Prostate gland (tissue), 2 donors: ENCODE measurements at regions not wholly inside any gene's neighbourhood (a gene's known extent, or its start where the extent isn't known, plus 50 kb on each side); places are given as distances from the start of the nearest gene placed in this dataset.
"Not testable (repeated sequence)": the region's sequence is repeated elsewhere in the genome, so short reads cannot be mapped to it uniquely, and the experiment has no call there.

Experiments used
- CTCF ChIP-seq, 4 experiments: fragments of 200-600 bp in 2 of 4; fragments of 450-650 bp in 2 of 4; sonication (generic) in 2 of 4; IDR thresholded peaks; 1 replicate in 3 of 4; 2 replicates in 1 of 4; pipeline ENCODE4 v1.5.1; 2016 to 2019; ENCODE audit warnings: antibody characterized with exemption in 4 of 4, mild to moderate bottlenecking in 2 of 4, moderate library complexity in 2 of 4
- POLR2A ChIP-seq: fragments of 450-650 bp; IDR thresholded peaks from one replicate; pipeline ENCODE4 v1.6.1; 2016; ENCODE audit warnings: antibody characterized with exemption, mild to moderate bottlenecking
- POLR2AphosphoS5 ChIP-seq: sonication (generic); formaldehyde crosslinking; IDR thresholded peaks from one replicate; pipeline ENCODE4 v1.6.1; 2017; ENCODE audit warnings: antibody characterized with exemption

- not testable (repeated sequence) for TF ChIP-seq POLR2A; CTCF (IDR thresholded peaks at IDR 0.05); POLR2AphosphoS5
Measured at GRCh38 chr2:40676134-40676790, 224.4 kb upstream of the SLC8A1 start.
